HL-60 (cell line): ENCODE measurements at regions not wholly inside any gene's neighbourhood (a gene's known extent, or its start where the extent isn't known, plus 50 kb on each side); places are given as distances from the start of the nearest gene placed in this dataset.

Source experiments
- DNase-seq, 2 experiments: peaks; one replicate each; pipeline ENCODE4 v3.0.0-alpha.2; 2010 to 2020; ENCODE audit warnings: low read depth in 1 of 2, low spot score in 1 of 2
- H3K27ac ChIP-seq: fragments of 250-450 bp; sonication (Bioruptor Pico); replicated peaks from 2 replicates; pipeline ENCODE4 v1.5.1; 2020; ENCODE audit warnings: mild to moderate bottlenecking, moderate library complexity
- H3K27me3 ChIP-seq: fragments of 250-450 bp; sonication (Bioruptor Pico); 2 replicates; pipeline ENCODE4 v1.5.1; 2021; ENCODE audit warnings: mild to moderate bottlenecking, moderate library complexity; ENCODE audit not compliant: insufficient read depth, poor library complexity, severe bottlenecking
- H3K4me3 ChIP-seq: replicated peaks from 2 replicates; pipeline ENCODE4 v1.5.1; 2011; ENCODE audit warnings: mild to moderate bottlenecking, control low read depth, low read length; ENCODE audit not compliant: insufficient read depth
- CTCF ChIP-seq: IDR thresholded peaks from one replicate; pipeline ENCODE4 v1.5.1; 2011; ENCODE audit warnings: low read length, control low read depth, inconsistent platforms; ENCODE audit not compliant: insufficient read depth
- GABPA ChIP-seq: IDR thresholded peaks from 2 replicates; pipeline ENCODE4 v1.6.1; 2012; ENCODE audit warnings: low read depth
- POLR2AphosphoS5 ChIP-seq: IDR thresholded peaks from 2 replicates; pipeline ENCODE4 v1.6.1; 2012; ENCODE audit warnings: low read depth
- SPI1 ChIP-seq: IDR thresholded peaks from 2 replicates; pipeline ENCODE4 v1.6.1; 2012; ENCODE audit warnings: low read depth, mild to moderate bottlenecking, borderline replicate concordance
- TF ChIP-seq, protein P1 (sequence below): IDR thresholded peaks from 2 replicates; pipeline ENCODE4 v1.6.1; 2012; ENCODE audit warnings: low read depth; ENCODE audit not compliant: insufficient replicate concordance

GRCh38 chr6:23523771-23524170 is 602.2 kb upstream of the NRSN1 start:
- DNase-seq, result no peak
- H3K27ac ChIP-seq, result no peak overlapping the region
- no peak for TF ChIP-seq POLR2AphosphoS5
- TF ChIP-seq, protein P1, sequence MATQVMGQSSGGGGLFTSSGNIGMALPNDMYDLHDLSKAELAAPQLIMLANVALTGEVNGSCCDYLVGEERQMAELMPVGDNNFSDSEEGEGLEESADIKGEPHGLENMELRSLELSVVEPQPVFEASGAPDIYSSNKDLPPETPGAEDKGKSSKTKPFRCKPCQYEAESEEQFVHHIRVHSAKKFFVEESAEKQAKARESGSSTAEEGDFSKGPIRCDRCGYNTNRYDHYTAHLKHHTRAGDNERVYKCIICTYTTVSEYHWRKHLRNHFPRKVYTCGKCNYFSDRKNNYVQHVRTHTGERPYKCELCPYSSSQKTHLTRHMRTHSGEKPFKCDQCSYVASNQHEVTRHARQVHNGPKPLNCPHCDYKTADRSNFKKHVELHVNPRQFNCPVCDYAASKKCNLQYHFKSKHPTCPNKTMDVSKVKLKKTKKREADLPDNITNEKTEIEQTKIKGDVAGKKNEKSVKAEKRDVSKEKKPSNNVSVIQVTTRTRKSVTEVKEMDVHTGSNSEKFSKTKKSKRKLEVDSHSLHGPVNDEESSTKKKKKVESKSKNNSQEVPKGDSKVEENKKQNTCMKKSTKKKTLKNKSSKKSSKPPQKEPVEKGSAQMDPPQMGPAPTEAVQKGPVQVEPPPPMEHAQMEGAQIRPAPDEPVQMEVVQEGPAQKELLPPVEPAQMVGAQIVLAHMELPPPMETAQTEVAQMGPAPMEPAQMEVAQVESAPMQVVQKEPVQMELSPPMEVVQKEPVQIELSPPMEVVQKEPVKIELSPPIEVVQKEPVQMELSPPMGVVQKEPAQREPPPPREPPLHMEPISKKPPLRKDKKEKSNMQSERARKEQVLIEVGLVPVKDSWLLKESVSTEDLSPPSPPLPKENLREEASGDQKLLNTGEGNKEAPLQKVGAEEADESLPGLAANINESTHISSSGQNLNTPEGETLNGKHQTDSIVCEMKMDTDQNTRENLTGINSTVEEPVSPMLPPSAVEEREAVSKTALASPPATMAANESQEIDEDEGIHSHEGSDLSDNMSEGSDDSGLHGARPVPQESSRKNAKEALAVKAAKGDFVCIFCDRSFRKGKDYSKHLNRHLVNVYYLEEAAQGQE, result no peak
- no peak for TF ChIP-seq CTCF
- TF ChIP-seq GABPA, result no peak
- no peak for TF ChIP-seq SPI1

GRCh38 chr6:23524548-23524947 is 601.5 kb upstream of the NRSN1 start:
- TF ChIP-seq SPI1 (no peak), POLR2AphosphoS5 (no peak), CTCF (no peak), GABPA (no peak)
- TF ChIP-seq, protein P1, result no peak
- Histone ChIP-seq H3K27ac (no peak overlapping the region), H3K4me3 (no peak overlapping the region), H3K27me3 (no peaks in the 10 kb centered on the region)
- no peak for DNase-seq

More at GRCh38 chr6:23523771-23524170, 602.2 kb upstream of the NRSN1 start:
- H3K4me3 ChIP-seq, result no peak overlapping the region
- no peaks in the 10 kb centered on the region for H3K27me3 ChIP-seq

DNA sequence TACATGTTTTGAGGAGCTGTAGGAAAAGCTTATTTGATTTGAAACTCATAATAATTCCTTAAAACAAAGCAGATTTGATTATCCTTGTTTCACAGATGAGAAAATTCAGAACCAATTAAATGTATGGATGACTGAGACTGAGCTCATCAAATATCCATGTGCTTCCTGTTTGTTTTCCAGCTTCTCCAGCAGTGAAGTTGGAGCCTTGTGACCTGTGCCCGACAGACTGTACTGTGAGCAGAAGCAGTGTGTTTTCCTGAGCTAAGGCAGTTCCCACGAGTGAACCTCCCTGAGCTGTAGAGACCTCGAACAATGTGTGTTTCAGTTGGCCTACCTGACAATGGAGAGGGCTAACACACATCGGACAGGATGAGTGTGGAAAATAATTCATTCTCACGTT is 599.5 kb upstream of the NRSN1 start:
- DNase-seq, result no peak

More for the DNA sequence above, 599.5 kb upstream of the NRSN1 start:
- Histone ChIP-seq H3K4me3 (no peak overlapping the region), H3K27ac (no peak overlapping the region), H3K27me3 (no peaks in the 10 kb centered on the region)
- TF ChIP-seq POLR2AphosphoS5, result no peak
- TF ChIP-seq CTCF, result no peak
- TF ChIP-seq, protein P1, result no peak
- TF ChIP-seq GABPA, result no peak
- no peak for TF ChIP-seq SPI1
